Calu3 (cell line): ENCODE measurements at regions not wholly inside any gene's neighbourhood (a gene's known extent, or its start where the extent isn't known, plus 50 kb on each side); places are given as distances from the start of the nearest gene placed in this dataset.

ENCODE experiments used
- BruUV-seq: library from RNA; stranded (reverse); fragments of 400-500 nt; replicated peaks from 2 replicates; lab custom pipeline; 2021; lab: Mats Ljungman, UMichigan
- CTCF ChIA-PET: fragments of 300-600 bp; sonication (Branson Sonifier 250); formaldehyde crosslinking; loops from one replicate; lab custom pipeline; 2022; ENCODE audit warnings: antibody characterized with exemption; lab: Charles Lee
- DNase-seq: peaks from one replicate; pipeline ENCODE4 v3.0.0; 2022
- H3K27ac Mint-ChIP-seq: one replicate; pipeline ENCODE4 v1.8.0; 2022; ENCODE audit warnings: mixed read lengths; ENCODE audit not compliant: unreplicated experiment
- H3K27me3 Mint-ChIP-seq: one replicate; pipeline ENCODE4 v1.8.0; 2022; ENCODE audit warnings: mixed read lengths; ENCODE audit not compliant: unreplicated experiment
- H3K36me3 Mint-ChIP-seq: one replicate; pipeline ENCODE4 v1.8.0; 2022; ENCODE audit warnings: mild to moderate bottlenecking, moderate library complexity, mixed read lengths; ENCODE audit not compliant: insufficient read depth, unreplicated experiment
- H3K4me1 Mint-ChIP-seq: one replicate; pipeline ENCODE4 v1.8.0; 2022; ENCODE audit warnings: mild to moderate bottlenecking, low read depth, mixed read lengths; ENCODE audit not compliant: unreplicated experiment
- H3K4me3 Mint-ChIP-seq: one replicate; pipeline ENCODE4 v1.8.0; 2022; ENCODE audit warnings: mild to moderate bottlenecking, low read depth, moderate library complexity, mixed read lengths; ENCODE audit not compliant: unreplicated experiment
- H3K9me3 Mint-ChIP-seq: one replicate; pipeline ENCODE4 v1.8.0; 2022; ENCODE audit warnings: low read depth, mixed read lengths; ENCODE audit not compliant: unreplicated experiment
- CTCF ChIP-seq: fragments of 200-600 bp; IDR thresholded peaks from one replicate; pipeline ENCODE4 v1.8.0; 2022; ENCODE audit warnings: antibody characterized with exemption; ENCODE audit not compliant: unreplicated experiment
- intact Hi-C: fragments of 100-400 bp; cut with micrococcal nuclease; formaldehyde crosslinking; loops from one replicate; pipeline ENCODE4 v1.10.0; 2022; ENCODE audit not compliant: unreplicated experiment

GRCh38 chr4:123218981-123219380, 177.6 kb upstream of the SPRY1 start:
- intact Hi-C loops = no loop called here
- no peak for TF ChIP-seq CTCF
- CTCF ChIA-PET = no interaction called here
- Mint-ChIP-seq H3K4me3 (no peak overlapping the region), H3K36me3 (no peaks in the 10 kb centered on the region), H3K27ac (no peak overlapping the region), H3K27me3 (no peaks in the 10 kb centered on the region), H3K4me1 (no peaks in the 10 kb centered on the region), H3K9me3 (no peaks in the 10 kb centered on the region)
- DNase-seq = no peak
- BruUV-seq = no TSS peak

- CTCF ChIA-PET = interaction anchor here (0.5 kb wide), 1 partner anchor 56 kb away, joined by 5 read pairs; no protein-coding TSS in a partner anchor
- Mint-ChIP-seq H3K9me3 (no peaks in the 10 kb centered on the region), H3K4me3 (no peak overlapping the region), H3K27ac (no peak overlapping the region), H3K27me3 (no peaks in the 10 kb centered on the region), H3K4me1 (no peaks in the 10 kb centered on the region), H3K36me3 (no peaks in the 10 kb centered on the region)
- TF ChIP-seq CTCF = no peak
- BruUV-seq = no TSS peak
- DNase-seq = no peak
- intact Hi-C loops = no loop called here
Measured at GRCh38 chr4:123229286-123229685, 167.3 kb upstream of the SPRY1 start.

GRCh38 chr4:123230061-123230460, 166.5 kb upstream of the SPRY1 start:
- CTCF ChIA-PET = no interaction called here
- no peaks in the 10 kb centered on the region for H3K9me3 Mint-ChIP-seq
- no peaks in the 10 kb centered on the region for H3K36me3 Mint-ChIP-seq
- H3K27me3 Mint-ChIP-seq = no peaks in the 10 kb centered on the region
- H3K4me1 Mint-ChIP-seq = no peaks in the 10 kb centered on the region
- H3K27ac Mint-ChIP-seq = no peak overlapping the region
- DNase-seq = no peak
- no peak for TF ChIP-seq CTCF
- no TSS peak for BruUV-seq
- intact Hi-C loops = no loop called here
- no peak overlapping the region for H3K4me3 Mint-ChIP-seq

- TF ChIP-seq CTCF = no peak
- no peaks in the 10 kb centered on the region for H3K4me1 Mint-ChIP-seq
- H3K27ac Mint-ChIP-seq = no peak overlapping the region
- CTCF ChIA-PET = no interaction called here
- H3K9me3 Mint-ChIP-seq = no peaks in the 10 kb centered on the region
- no peak for DNase-seq
- H3K27me3 Mint-ChIP-seq = no peaks in the 10 kb centered on the region
- H3K36me3 Mint-ChIP-seq = no peaks in the 10 kb centered on the region
- no TSS peak for BruUV-seq
- intact Hi-C loops = no loop called here
- H3K4me3 Mint-ChIP-seq = no peak overlapping the region
Measured at GRCh38 chr4:123232439-123232838, 164.2 kb upstream of the SPRY1 start.
